ENCODE measurements at regions not wholly inside any gene's neighbourhood (a gene's known extent, or its start where the extent isn't known, plus 50 kb on each side); places are given as distances from the start of the nearest gene placed in this dataset.
"Not testable (repeated sequence)": the region's sequence is repeated elsewhere in the genome, so short reads cannot be mapped to it uniquely, and the experiment has no call there.

- no peak for DNase-seq (ENCODE audit: extremely low read depth in 1 of 2, low read depth in 1 of 2)
Measured at GRCh38 chr5:174571662-174572397, 152.6 kb upstream of the MSX2 start.

DNA sequence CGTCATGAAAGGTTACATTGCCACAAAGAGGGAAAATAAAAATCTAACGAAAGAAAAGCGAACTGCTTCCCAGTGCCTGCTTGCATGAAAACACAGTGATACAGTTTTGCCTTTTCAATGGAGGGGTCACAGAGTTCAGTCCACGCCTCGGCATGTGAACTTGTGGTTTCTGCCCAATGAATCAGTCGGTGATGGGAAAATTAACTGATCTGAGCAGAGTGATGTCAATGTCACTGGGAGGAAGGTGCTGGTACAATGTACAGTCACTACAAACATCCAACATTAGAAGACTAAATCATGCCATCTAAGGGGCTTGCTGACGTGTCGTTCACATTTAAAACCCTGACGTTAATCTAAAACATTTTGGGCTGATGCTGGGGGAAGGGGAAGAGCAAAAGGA is 151.8 kb upstream of the MSX2 start:
- DNase-seq (ENCODE audit: extremely low read depth in 1 of 2, low read depth in 1 of 2) = no peak

DNA sequence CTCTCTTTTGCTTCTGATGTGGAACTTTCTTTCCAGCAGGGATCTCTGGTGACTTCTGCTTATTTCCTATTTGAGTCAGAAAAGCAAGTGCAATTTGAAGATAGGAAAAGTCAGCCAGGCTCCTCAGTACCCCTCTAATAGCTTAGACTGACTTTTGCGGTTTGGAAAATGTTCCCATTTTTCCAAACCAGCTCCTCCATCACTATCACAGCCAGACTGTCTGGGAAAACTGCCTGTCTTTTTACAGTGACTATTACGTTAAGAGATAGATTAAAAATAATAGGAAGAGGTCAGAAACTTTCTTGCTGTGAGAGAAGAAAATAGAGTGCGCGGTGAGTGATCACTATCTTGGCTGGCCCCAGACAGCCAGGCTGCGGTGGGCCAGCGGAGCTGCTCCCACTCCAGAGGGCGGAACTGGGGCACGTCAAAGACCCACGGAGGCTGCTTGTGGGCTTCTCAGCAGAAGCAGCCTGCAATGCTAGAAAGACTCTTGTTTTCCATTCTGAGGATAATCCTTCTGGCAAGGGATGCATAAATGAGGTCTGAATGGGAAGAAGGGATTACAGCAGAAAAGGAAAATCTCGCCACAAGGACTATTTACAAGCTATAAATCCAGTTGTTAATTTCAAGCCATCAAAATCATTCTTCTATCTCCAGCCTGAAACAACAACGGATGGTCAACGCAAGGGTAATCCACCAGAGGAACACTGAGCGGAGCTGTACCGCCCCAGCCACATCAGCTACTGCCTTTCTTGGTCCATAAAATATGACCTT is 151.0 kb upstream of the MSX2 start:
- no peak for DNase-seq (ENCODE audit: extremely low read depth in 1 of 2, low read depth in 1 of 2)

GRCh38 chr5:174575043-174575442 is 149.3 kb upstream of the MSX2 start:
- no peak for DNase-seq (ENCODE audit: extremely low read depth in 1 of 2, low read depth in 1 of 2)

- DNase-seq (ENCODE audit: extremely low read depth in 1 of 2, low read depth in 1 of 2) = no peak
Measured at GRCh38 chr5:174576042-174576441, 148.3 kb upstream of the MSX2 start.

- DNase-seq (ENCODE audit: extremely low read depth in 1 of 2, low read depth in 1 of 2) = no peak
Measured at GRCh38 chr5:174581479-174581878, 142.9 kb upstream of the MSX2 start.

DNA sequence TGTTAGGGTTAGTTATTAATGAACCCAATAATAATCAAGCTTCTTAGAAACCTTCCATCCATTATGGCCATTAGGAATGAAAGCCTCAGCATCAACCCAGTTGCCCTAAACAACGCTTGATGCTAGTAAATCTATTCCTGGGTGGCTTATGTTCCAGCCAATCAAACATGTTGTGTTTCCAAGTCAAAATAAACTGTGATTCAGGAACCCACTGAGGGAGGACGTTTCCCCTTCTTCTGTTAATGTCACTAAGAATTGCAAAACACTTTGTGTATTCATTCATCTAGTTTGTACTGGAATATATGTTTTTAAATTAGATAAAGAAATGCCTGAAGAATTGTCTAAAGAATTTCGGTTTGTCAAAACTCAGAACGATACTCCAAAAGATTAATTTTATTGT is 142.5 kb upstream of the MSX2 start:
- DNase-seq (ENCODE audit: extremely low read depth in 1 of 2, low read depth in 1 of 2) = no peak

DNA sequence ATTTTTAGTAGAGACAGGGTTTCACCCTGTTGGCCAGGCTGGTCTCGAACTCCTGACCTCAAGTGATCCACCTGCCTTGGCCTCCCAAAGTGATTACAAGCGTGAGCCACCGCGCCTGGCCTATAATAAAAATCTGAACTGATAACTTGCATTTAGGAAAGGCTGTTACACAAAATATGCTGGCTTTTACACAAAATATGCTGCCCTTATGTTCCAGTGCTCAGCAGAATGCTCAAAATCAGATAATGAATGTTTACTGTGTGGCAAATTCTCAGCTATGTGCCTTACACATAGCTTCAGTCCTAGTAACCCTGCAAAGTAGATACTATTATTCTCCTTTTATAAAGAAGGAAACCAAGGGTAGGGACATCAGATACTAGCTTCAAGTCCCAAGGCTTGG is 141.3 kb upstream of the MSX2 start:
- DNase-seq (ENCODE audit: extremely low read depth in 1 of 2, low read depth in 1 of 2) = no peak

DNA sequence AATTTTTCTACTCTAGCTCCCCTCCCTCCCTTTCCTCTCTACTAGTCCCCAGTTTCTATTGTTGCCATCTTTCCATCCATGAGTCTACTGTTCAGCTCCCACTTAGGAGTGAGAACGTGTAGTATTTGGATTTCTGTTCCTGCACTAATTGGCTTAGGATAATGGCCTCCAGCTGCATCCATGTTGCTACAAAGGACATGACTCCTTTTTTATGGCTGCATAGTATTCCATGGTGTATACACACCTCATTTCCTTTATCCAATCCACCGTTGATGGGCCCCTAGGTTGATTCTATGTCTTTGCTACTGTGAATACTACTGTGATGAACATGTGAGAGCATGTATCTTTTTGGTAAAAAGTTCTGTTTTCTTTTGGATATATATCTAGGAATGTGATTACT is 138.9 kb upstream of the MSX2 start:
- DNase-seq (ENCODE audit: extremely low read depth in 1 of 2, low read depth in 1 of 2) = no peak

DNA sequence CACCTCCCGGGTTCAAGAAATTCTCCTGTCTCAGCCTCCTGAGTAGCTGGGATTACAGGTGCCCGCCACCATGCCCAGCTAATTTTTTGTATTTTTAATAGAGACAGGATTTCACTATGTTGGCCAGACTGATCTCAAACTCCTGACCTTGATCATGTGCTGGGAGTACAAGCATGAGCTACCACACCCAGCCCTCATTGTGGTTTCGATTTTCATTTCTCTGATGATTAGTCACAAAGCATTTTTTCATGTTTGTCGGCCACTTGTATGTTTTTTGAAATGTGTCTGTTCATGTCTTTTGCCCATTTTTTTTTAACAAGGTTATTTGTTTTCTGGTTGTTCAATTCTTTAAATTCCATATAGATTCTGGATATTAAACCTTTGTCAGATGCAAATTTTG is 138.2 kb upstream of the MSX2 start:
- not testable (repeated sequence) for DNase-seq (ENCODE audit: extremely low read depth in 1 of 2, low read depth in 1 of 2)

DNA sequence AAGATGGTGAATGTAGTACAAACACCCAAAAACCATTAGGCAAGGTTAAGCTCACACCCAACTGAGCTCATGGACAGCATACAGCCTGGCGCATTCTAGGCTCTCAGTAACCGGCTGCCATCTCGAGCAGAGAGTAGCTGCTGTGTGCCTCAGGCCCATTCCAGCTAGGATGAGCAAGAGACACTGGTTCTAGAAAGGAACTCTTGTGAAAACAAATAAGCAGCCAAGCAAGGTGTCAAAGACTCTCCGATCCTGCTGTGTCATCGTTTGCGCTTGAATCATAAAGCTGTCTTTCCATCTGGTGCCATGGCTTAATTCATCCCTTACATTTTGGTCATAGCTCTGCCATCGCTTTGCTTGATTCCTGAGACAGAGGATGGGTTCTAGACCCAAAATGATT is 135.4 kb upstream of the MSX2 start:
- no peak for DNase-seq (ENCODE audit: extremely low read depth in 1 of 2, low read depth in 1 of 2)

DNA sequence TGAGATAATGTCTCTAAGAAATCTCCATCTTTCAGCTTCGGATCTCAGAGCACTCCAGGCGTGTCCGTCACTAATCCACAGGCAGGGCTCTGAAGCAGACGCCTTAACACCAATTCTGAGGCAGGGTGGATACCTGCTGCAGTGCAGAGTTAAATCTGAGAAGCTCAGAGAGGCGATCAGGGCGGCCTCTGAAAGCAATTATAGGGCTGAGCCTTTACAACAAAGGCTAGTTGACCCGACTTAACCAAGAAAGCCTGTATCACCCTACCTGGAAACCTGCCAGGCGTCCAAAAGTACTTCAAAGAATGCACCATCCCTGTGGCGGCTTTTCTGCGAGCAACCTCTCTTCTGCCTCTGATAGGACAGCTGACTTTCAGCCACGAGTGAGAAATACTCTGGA is 134.8 kb upstream of the MSX2 start:
- DNase-seq (ENCODE audit: extremely low read depth in 1 of 2, low read depth in 1 of 2) = no peak

DNA sequence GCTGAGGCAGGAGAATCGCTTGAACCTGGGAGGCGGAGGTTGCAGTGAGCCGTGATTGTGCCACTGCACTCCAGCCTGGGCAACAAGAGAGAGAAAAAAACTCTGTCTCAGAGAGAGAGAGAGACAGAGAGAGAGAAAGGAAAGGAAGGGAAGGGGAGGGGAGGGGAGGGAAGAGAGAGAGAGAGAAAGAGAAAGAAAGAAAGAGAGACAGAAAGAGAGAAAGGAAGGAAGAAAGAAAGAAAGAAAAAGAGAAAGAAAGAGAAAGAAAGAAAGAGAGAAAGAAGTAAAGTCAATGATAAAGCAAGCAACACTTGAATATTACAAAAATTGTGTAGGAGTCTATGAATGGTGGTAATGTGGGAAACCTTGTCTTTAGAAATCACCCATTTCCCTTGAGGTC is 133.6 kb upstream of the MSX2 start:
- DNase-seq (ENCODE audit: extremely low read depth in 1 of 2, low read depth in 1 of 2) = no peak

DNA sequence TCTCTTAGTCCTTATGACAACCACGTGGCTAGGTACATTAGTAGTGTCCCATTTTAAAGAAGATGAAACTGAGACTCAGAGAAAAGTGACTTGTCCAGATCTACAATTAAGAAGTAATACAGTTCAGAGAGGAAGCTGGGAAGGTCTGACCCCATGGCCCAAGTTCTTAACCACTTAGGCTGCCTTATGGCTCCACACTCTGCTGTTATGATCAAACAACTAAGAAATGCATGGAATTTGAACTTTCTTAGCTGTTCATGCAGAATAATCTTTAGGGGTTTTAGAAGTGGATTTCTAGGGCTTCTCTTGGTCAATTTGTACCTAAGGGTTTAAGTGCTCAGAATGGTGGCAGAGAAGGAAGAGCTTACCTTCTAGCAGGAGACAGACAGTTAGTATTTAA is 128.0 kb upstream of the MSX2 start:
- no peak for DNase-seq (ENCODE audit: extremely low read depth in 1 of 2, low read depth in 1 of 2)

DNA sequence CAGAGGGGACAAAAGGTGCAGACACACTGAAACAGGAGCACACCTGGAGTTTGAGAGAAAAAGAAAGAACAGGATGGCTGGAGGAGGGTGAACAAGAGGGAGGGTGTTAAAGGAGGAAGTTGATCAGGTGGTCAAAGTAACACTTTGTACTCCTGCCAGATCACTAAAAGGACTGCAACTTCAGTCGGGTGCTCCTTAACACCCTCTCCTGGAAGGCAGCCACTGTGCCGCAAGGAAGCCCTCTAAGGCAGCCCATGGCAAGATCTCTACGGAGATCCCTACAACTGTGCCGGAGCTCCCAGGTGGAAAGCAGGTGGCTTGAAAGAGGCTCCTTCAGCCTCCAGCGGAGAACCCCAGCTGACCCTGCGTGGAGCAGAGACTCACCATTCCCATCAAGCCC is 124.4 kb upstream of the MSX2 start:
- DNase-seq (ENCODE audit: extremely low read depth in 1 of 2, low read depth in 1 of 2) = no peak

GRCh38 chr5:174601946-174602345 is 122.4 kb upstream of the MSX2 start:
- DNase-seq (ENCODE audit: extremely low read depth in 1 of 2, low read depth in 1 of 2) = no peak

GRCh38 chr5:174606153-174606552 is 118.2 kb upstream of the MSX2 start:
- DNase-seq (ENCODE audit: extremely low read depth in 1 of 2, low read depth in 1 of 2) = no peak

GRCh38 chr5:174606646-174607045 is 117.7 kb upstream of the MSX2 start:
- DNase-seq (ENCODE audit: extremely low read depth in 1 of 2, low read depth in 1 of 2) = no peak

GRCh38 chr5:174607205-174607604 is 117.2 kb upstream of the MSX2 start:
- DNase-seq (ENCODE audit: extremely low read depth in 1 of 2, low read depth in 1 of 2) = no peak

GRCh38 chr5:174607916-174608315 is 116.5 kb upstream of the MSX2 start:
- DNase-seq (ENCODE audit: extremely low read depth in 1 of 2, low read depth in 1 of 2) = no peak

DNA sequence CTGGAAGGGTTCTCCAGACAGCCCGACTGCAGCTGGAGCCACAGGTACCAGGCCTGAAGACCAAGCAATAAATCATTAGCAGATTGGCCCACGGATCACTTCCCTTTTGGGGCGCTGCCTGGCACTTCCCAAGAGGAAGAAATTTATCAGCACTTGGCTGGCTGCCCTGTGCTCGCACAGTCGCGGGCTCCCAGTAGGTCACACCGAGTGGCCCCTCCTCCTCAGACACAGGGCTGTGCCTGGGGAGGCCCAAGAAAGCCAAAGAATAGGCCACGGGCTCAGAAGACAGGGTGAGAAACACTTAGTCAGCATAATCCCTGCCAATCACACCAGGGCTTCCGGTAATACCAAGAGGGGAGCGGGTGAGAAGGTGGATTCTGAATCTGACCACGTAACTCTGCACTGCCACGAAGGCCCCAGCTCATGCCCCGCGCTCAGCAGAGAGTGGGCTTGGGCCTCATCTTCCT is 115.7 kb upstream of the MSX2 start:
- no peak for DNase-seq (ENCODE audit: extremely low read depth in 1 of 2, low read depth in 1 of 2)

DNA sequence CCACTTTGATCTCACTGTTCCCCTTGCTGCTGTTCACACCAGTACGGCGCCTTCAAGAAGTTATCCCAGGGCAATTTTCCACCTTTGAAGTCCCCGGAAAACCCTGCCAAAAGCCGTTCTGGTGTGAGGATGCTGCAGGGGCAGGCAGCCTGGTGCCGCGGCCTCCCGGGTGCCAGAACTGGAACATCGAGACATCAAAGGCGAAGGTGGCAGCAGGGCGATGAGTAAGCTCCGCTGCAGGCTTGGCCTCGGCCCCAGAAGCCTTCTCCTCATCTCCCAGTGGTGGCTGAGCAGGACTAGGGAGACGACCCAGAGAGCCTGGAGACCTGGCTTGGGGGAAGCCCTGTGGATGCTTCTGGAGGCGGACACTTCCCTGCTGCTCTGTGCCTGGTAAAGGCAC is 115.3 kb upstream of the MSX2 start:
- DNase-seq (ENCODE audit: extremely low read depth in 1 of 2, low read depth in 1 of 2) = no peak

Data from activated CD8-positive, alpha-beta memory T cell treated with anti-CD3 and anti-CD28 coated beads for 1 hour (primary cell).